ENCODE measurements at regions not wholly inside any gene's neighbourhood (a gene's known extent, or its start where the extent isn't known, plus 50 kb on each side); places are given as distances from the start of the nearest gene placed in this dataset.
"Not testable (repeated sequence)": the region's sequence is repeated elsewhere in the genome, so short reads cannot be mapped to it uniquely, and the experiment has no call there.

GRCh38 chr6:2363211-2363610 is 117.8 kb upstream of the GMDS start:
- no peak for DNase-seq

- no peak for DNase-seq
Observed at GRCh38 chr6:2361195-2361594, 115.8 kb upstream of the GMDS start.

GRCh38 chr6:2360716-2361115 is 115.3 kb upstream of the GMDS start:
- DNase-seq = no peak

GRCh38 chr6:2360126-2360525 is 114.7 kb upstream of the GMDS start:
- no peak for DNase-seq

- no peak for DNase-seq
Observed at GRCh38 chr6:2355150-2355549, 109.7 kb upstream of the GMDS start.

GRCh38 chr6:2354138-2354491 is 108.7 kb upstream of the GMDS start:
- no peak for DNase-seq

- DNase-seq = peak; percentile 55
Observed at GRCh38 chr6:2353412-2354137, 108.2 kb upstream of the GMDS start.

- DNase-seq = no peak
Observed at GRCh38 chr6:2351807-2352431, 106.5 kb upstream of the GMDS start.

GRCh38 chr6:2351090-2351489 is 105.7 kb upstream of the GMDS start:
- DNase-seq = no peak

- DNase-seq = no peak
Observed at GRCh38 chr6:2346078-2346477, 100.7 kb upstream of the GMDS start.

- DNase-seq = no peak
Observed at GRCh38 chr6:2344319-2344905, 99.0 kb upstream of the GMDS start.

- no peak for DNase-seq
Observed at GRCh38 chr6:2327591-2327990, 82.2 kb upstream of the GMDS start.

- no peak for DNase-seq
Observed at GRCh38 chr6:2324166-2324953, 79.0 kb upstream of the GMDS start.

- DNase-seq = not testable (repeated sequence)
Observed at GRCh38 chr6:2317498-2317897, 72.1 kb upstream of the GMDS start.

GRCh38 chr6:2314641-2315040 is 69.2 kb upstream of the GMDS start:
- DNase-seq = no peak

GRCh38 chr6:2310042-2310441 is 64.6 kb upstream of the GMDS start:
- DNase-seq = no peak

GRCh38 chr6:2309122-2309521 is 63.7 kb upstream of the GMDS start:
- DNase-seq = no peak

GRCh38 chr6:2307799-2308198 is 62.4 kb upstream of the GMDS start:
- DNase-seq = no peak

GRCh38 chr6:2305951-2306350 is 60.5 kb upstream of the GMDS start:
- no peak for DNase-seq

- DNase-seq = not testable (repeated sequence)
Observed at GRCh38 chr6:2302482-2302881, 57.1 kb upstream of the GMDS start.

GRCh38 chr6:2296781-2297180 is 51.4 kb upstream of the GMDS start:
- DNase-seq = no peak
